ENCODE measurements at regions not wholly inside any gene's neighbourhood (a gene's known extent, or its start where the extent isn't known, plus 50 kb on each side); places are given as distances from the start of the nearest gene placed in this dataset.

DNA sequence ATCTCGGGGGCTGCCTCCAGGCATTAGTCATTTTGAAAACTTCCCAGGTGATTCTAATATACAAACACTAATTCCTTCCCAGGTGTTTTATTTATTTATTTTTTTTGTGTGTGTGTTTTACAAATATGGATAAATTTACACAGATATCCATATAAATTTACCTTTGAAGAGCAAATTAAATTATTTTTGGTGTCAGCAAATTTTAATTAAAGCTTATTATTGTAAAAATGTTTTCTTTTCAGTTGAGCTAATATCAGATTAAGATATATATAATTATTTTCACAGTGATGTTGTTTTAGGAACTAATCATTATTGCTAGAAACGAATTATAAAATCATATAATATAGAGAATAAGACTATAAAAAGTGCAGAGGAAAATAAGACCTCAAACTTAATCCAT, 62.0 kb upstream of the FREM3 start:
- intact Hi-C loops (cut with DNase I): no loop called here
- Histone ChIP-seq H3K9me3 (no peaks in the 10 kb centered on the region), H3K4me3 (no peak overlapping the region), H3K27me3 (no peaks in the 10 kb centered on the region), H3K9ac (ENCODE audit: low read depth in 2 of 2, low read length in 2 of 2) (no peak overlapping the region), H3K27ac (no peak overlapping the region), H3K36me3 (no peaks in the 10 kb centered on the region), H3K4me1 (no peaks in the 10 kb centered on the region)
- no peak for DNase-seq
- TF ChIP-seq, protein P1, sequence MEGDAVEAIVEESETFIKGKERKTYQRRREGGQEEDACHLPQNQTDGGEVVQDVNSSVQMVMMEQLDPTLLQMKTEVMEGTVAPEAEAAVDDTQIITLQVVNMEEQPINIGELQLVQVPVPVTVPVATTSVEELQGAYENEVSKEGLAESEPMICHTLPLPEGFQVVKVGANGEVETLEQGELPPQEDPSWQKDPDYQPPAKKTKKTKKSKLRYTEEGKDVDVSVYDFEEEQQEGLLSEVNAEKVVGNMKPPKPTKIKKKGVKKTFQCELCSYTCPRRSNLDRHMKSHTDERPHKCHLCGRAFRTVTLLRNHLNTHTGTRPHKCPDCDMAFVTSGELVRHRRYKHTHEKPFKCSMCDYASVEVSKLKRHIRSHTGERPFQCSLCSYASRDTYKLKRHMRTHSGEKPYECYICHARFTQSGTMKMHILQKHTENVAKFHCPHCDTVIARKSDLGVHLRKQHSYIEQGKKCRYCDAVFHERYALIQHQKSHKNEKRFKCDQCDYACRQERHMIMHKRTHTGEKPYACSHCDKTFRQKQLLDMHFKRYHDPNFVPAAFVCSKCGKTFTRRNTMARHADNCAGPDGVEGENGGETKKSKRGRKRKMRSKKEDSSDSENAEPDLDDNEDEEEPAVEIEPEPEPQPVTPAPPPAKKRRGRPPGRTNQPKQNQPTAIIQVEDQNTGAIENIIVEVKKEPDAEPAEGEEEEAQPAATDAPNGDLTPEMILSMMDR (IDR thresholded peaks at IDR 0.05): no peak

Measured in colonic mucosa (tissue), 4 donors.